Fibroblast of skin of scalp (primary cell): ENCODE measurements at regions not wholly inside any gene's neighbourhood (a gene's known extent, or its start where the extent isn't known, plus 50 kb on each side); places are given as distances from the start of the nearest gene placed in this dataset.

Experiments
- DNase-seq: peaks from one replicate; pipeline ENCODE4 v3.0.0-alpha.2; 2013

GRCh38 chr18:77992057-77992456, 742.4 kb downstream of the GALR1 start:
- DNase-seq, result no peak

GRCh38 chr18:77993188-77993981, 743.7 kb downstream of the GALR1 start:
- DNase-seq, result no peak

GRCh38 chr18:77995593-77995992, 745.9 kb downstream of the GALR1 start:
- no peak for DNase-seq

GRCh38 chr18:77996737-77997136, 747.1 kb downstream of the GALR1 start:
- no peak for DNase-seq

GRCh38 chr18:78001811-78002210, 752.2 kb downstream of the GALR1 start:
- no peak for DNase-seq

GRCh38 chr18:78006006-78006773, 756.5 kb downstream of the GALR1 start:
- DNase-seq, result no peak

- no peak for DNase-seq
These were observed 757.2 kb downstream of the GALR1 start for GRCh38 chr18:78006774-78007260.

- DNase-seq, result no peak
These were observed 760.7 kb downstream of the GALR1 start for GRCh38 chr18:78010363-78010762.

GRCh38 chr18:78017869-78018268, 768.2 kb downstream of the GALR1 start:
- no peak for DNase-seq

- no peak for DNase-seq
These were observed 771.5 kb downstream of the GALR1 start for GRCh38 chr18:78021196-78021595.

GRCh38 chr18:78031589-78031988, 781.9 kb downstream of the GALR1 start:
- no peak for DNase-seq

- no peak for DNase-seq
These were observed 782.3 kb downstream of the GALR1 start for GRCh38 chr18:78031991-78032390.

GRCh38 chr18:78032574-78032973, 782.9 kb downstream of the GALR1 start:
- no peak for DNase-seq

GRCh38 chr18:78034755-78035154, 785.1 kb downstream of the GALR1 start:
- no peak for DNase-seq

GRCh38 chr18:78041218-78041617, 791.6 kb downstream of the GALR1 start:
- no peak for DNase-seq

- no peak for DNase-seq
These were observed 797.0 kb downstream of the GALR1 start for GRCh38 chr18:78046631-78047030.

GRCh38 chr18:78049281-78049680, 799.6 kb downstream of the GALR1 start:
- DNase-seq, result no peak

- no peak for DNase-seq
These were observed 805.2 kb downstream of the GALR1 start for GRCh38 chr18:78054801-78055200.

- DNase-seq, result no peak
These were observed 806.4 kb downstream of the GALR1 start for GRCh38 chr18:78056011-78056410.

GRCh38 chr18:78069784-78070664, 820.4 kb downstream of the GALR1 start:
- DNase-seq, result no peak

- no peak for DNase-seq
These were observed 821.6 kb downstream of the GALR1 start for GRCh38 chr18:78071166-78071710.

GRCh38 chr18:78071776-78072175, 822.1 kb downstream of the GALR1 start:
- DNase-seq, result no peak

GRCh38 chr18:78072375-78072774, 822.7 kb downstream of the GALR1 start:
- DNase-seq, result no peak
